Cardiac fibroblast (primary cell): ENCODE measurements at regions not wholly inside any gene's neighbourhood (a gene's known extent, or its start where the extent isn't known, plus 50 kb on each side); places are given as distances from the start of the nearest gene placed in this dataset.

Source experiments
- DNase-seq, 2 donors: peaks; one replicate each; pipeline versions ENCODE4 v3.0.0 to v3.0.0-alpha.2; 2010; ENCODE audit warnings: low read depth in 2 of 2
- H3K4me3 ChIP-seq, 2 donors: replicated peaks in 1 of 2; 1 replicate in 1 of 2; 2 replicates in 1 of 2; pipeline ENCODE4 v1.5.1; 2011; ENCODE audit warnings: low read depth in 2 of 2, low read length in 2 of 2, mild to moderate bottlenecking in 2 of 2, moderate library complexity in 1 of 2
- CTCF ChIP-seq: IDR thresholded peaks from one replicate; pipeline ENCODE4 v1.5.1; 2011; ENCODE audit warnings: low read depth, mild to moderate bottlenecking, low read length, inconsistent platforms

GRCh38 chr14:95408731-95409476 is 89.2 kb upstream of the CLMN start:
- DNase-seq, result no peak
- no peak overlapping the region for H3K4me3 ChIP-seq
- TF ChIP-seq CTCF, result no peak

GRCh38 chr14:95407354-95407753 is 87.6 kb upstream of the CLMN start:
- TF ChIP-seq CTCF, result no peak
- DNase-seq, result no peak
- no peak overlapping the region for H3K4me3 ChIP-seq

- H3K4me3 ChIP-seq, result no peak overlapping the region
- no peak for DNase-seq
- no peak for TF ChIP-seq CTCF
These were observed 87.1 kb upstream of the CLMN start for GRCh38 chr14:95406756-95407277.

- no peak for DNase-seq
- no peak overlapping the region for H3K4me3 ChIP-seq
- no peak for TF ChIP-seq CTCF
These were observed 84.9 kb upstream of the CLMN start for GRCh38 chr14:95404583-95404982.

GRCh38 chr14:95402578-95402977 is 82.9 kb upstream of the CLMN start:
- DNase-seq, result no peak
- H3K4me3 ChIP-seq, result no peak overlapping the region
- TF ChIP-seq CTCF, result no peak

- no peak for DNase-seq
- H3K4me3 ChIP-seq, result no peak overlapping the region
- TF ChIP-seq CTCF, result no peak
These were observed 82.5 kb upstream of the CLMN start for GRCh38 chr14:95402176-95402575.
